NCI-H345 (cell line): ENCODE measurements at regions not wholly inside any gene's neighbourhood (a gene's known extent, or its start where the extent isn't known, plus 50 kb on each side); places are given as distances from the start of the nearest gene placed in this dataset.
"Not testable (repeated sequence)": the region's sequence is repeated elsewhere in the genome, so short reads cannot be mapped to it uniquely, and the experiment has no call there.

Source experiments
- DNase-seq: peaks from one replicate; lab custom pipeline; 2025; lab: John Stamatoyannopoulos, UW

GRCh38 chr2:226327830-226328229, 471.8 kb downstream of the IRS1 start:
- no peak for DNase-seq

GRCh38 chr2:226325526-226325925, 474.1 kb downstream of the IRS1 start:
- DNase-seq: no peak

- no peak for DNase-seq
These were observed 479.3 kb downstream of the IRS1 start for GRCh38 chr2:226320076-226320948.

- no peak for DNase-seq
These were observed 481.6 kb downstream of the IRS1 start for GRCh38 chr2:226317970-226318369.

GRCh38 chr2:226313060-226313459, 486.6 kb downstream of the IRS1 start:
- DNase-seq: no peak

GRCh38 chr2:226312155-226312554, 487.5 kb downstream of the IRS1 start:
- no peak for DNase-seq

GRCh38 chr2:226310146-226310545, 489.5 kb downstream of the IRS1 start:
- DNase-seq: no peak

- DNase-seq: no peak
These were observed 490.6 kb downstream of the IRS1 start for GRCh38 chr2:226308986-226309385.

GRCh38 chr2:226308323-226308680, 491.3 kb downstream of the IRS1 start:
- no peak for DNase-seq

GRCh38 chr2:226307487-226308322, 491.9 kb downstream of the IRS1 start:
- DNase-seq: no peak

GRCh38 chr2:226306969-226307368, 492.7 kb downstream of the IRS1 start:
- DNase-seq: no peak

GRCh38 chr2:226304308-226304707, 495.3 kb downstream of the IRS1 start:
- DNase-seq: no peak

- DNase-seq: no peak
These were observed 495.9 kb downstream of the IRS1 start for GRCh38 chr2:226303707-226304106.

- no peak for DNase-seq
These were observed 499.3 kb downstream of the IRS1 start for GRCh38 chr2:226300196-226300886.

- DNase-seq: no peak
These were observed 499.8 kb downstream of the IRS1 start for GRCh38 chr2:226299771-226300170.

- DNase-seq: no peak
These were observed 503.9 kb downstream of the IRS1 start for GRCh38 chr2:226295681-226296080.

GRCh38 chr2:226295123-226295522, 504.5 kb downstream of the IRS1 start:
- DNase-seq: no peak

- not testable (repeated sequence) for DNase-seq
These were observed 508.3 kb downstream of the IRS1 start for GRCh38 chr2:226291281-226291680.

GRCh38 chr2:226286916-226287315, 512.7 kb downstream of the IRS1 start:
- DNase-seq: no peak

- no peak for DNase-seq
These were observed 515.8 kb downstream of the IRS1 start for GRCh38 chr2:226283796-226284195.

- no peak for DNase-seq
These were observed 517.5 kb downstream of the IRS1 start for GRCh38 chr2:226282151-226282550.

- not testable (repeated sequence) for DNase-seq
These were observed 519.5 kb downstream of the IRS1 start for GRCh38 chr2:226280136-226280535.

- DNase-seq: no peak
These were observed 524.4 kb downstream of the IRS1 start for GRCh38 chr2:226275215-226275614.
